Central memory CD4-positive, alpha-beta T cell (primary cell): ENCODE measurements at regions not wholly inside any gene's neighbourhood (a gene's known extent, or its start where the extent isn't known, plus 50 kb on each side); places are given as distances from the start of the nearest gene placed in this dataset.
"Not testable (repeated sequence)": the region's sequence is repeated elsewhere in the genome, so short reads cannot be mapped to it uniquely, and the experiment has no call there.

Source experiments
- DNase-seq: peaks from one replicate; pipeline ENCODE4 v3.0.0; 2022

GRCh38 chr2:95686056-95686825 lies 94.4 kb downstream of the TRIM43 start:
- not testable (repeated sequence) for DNase-seq

DNA sequence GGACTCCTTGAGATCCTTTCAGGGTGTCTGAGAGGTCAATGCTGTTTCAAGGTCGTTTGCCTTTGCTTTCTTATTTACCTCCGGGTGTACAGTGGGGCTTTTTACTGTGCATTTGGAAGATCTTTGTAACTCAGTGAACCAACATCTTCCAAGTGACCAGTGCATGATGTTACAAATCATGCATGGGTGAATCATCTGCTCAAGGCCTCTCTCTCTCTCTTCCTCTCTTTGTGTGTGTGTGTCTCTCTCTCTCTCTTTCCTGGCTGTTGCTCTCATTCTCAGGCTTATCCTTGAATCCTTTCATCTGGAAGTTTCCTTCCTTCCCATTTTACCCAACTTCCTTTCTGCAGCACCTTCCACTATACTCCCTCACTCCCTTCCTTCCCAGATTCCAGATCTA lies 96.1 kb downstream of the TRIM43 start:
- DNase-seq = not testable (repeated sequence)

GRCh38 chr2:95691210-95691609 lies 99.4 kb downstream of the TRIM43 start:
- not testable (repeated sequence) for DNase-seq

- DNase-seq = not testable (repeated sequence)
Measured at GRCh38 chr2:95693071-95693846, 101.5 kb downstream of the TRIM43 start.

DNA sequence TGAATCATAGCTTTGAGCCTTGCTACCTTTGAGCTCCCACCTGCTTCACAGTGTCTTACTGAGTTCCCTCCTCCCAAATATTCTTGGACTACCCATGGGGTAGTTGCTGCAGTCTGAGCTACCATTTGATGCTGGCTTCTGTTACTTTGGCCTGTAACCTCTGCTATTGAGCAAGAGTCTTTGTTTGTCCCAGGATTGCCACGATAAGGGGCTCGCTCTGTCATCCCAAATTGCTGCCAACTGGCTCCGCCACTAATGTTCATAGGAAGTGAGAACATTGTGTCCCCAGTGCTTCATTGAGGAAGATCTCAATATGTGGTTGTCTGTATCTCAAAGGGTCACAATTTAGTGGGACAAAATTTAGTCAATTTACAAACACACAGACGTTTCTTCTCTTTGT lies 103.8 kb downstream of the TRIM43 start:
- no peak for DNase-seq

- DNase-seq = no peak
Measured at GRCh38 chr2:95698146-95698545, 106.3 kb downstream of the TRIM43 start.

GRCh38 chr2:95699201-95700184 lies 107.7 kb downstream of the TRIM43 start:
- not testable (repeated sequence) for DNase-seq

- DNase-seq = no peak
Measured at GRCh38 chr2:95700519-95700918, 108.7 kb downstream of the TRIM43 start.

DNA sequence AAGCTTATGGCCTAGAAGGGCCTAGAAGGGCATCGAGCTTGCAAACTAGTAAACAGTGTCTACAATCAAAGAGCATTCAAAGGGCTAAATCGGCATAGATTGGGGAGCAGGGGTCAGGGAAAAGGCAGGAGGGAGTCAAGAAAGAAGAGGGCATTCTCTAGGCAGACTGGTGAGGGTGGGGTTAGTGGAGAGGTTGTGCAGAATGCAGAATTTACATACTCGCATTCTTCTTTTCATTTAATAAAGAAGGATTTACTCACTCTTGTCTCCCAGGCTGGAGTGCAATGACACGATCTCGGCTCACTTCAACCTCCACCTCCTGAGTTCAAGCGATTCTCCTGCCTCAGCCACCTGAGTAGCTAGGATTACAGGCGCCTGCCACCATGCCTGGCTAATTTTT lies 110.7 kb downstream of the TRIM43 start:
- no peak for DNase-seq

DNA sequence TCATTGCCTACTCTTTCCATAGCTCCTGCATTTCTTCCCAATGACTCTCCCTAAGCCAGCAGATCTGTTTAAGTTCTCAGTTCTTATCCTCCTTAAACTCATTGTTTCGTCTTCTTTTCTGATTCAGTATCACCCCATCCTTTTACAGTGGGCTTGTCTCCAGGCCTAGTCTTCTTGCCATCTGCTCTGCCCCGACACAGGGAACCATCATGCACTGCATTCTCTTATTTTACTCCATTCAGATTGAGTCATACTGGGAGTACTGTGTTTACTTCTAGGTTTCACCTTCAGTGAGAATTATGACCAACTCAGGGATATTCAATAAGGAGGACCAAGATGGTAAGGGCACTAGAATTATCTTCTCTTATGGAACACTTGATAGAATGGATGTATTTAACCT lies 115.4 kb downstream of the TRIM43 start:
- DNase-seq = not testable (repeated sequence)

DNA sequence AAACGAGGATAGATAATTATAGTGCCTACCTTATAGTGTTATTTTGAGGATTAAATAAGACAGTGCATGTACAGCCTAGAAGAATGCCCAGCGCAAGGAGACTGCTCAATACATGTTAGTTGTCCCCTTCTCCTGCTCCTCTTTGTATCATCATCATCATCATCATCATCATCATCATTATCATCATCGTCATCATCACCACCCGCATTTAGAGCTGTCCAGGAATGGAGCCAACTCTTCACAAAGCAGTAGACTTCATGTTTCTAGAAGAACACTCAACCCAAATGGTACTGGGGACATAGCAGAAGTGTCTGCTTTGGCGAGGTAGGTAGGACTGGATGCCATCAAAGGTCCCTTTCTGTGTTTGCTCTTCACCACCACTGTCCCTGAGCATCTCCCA lies 116.0 kb downstream of the TRIM43 start:
- DNase-seq = no peak

GRCh38 chr2:95709831-95710230 lies 118.0 kb downstream of the TRIM43 start:
- no peak for DNase-seq

DNA sequence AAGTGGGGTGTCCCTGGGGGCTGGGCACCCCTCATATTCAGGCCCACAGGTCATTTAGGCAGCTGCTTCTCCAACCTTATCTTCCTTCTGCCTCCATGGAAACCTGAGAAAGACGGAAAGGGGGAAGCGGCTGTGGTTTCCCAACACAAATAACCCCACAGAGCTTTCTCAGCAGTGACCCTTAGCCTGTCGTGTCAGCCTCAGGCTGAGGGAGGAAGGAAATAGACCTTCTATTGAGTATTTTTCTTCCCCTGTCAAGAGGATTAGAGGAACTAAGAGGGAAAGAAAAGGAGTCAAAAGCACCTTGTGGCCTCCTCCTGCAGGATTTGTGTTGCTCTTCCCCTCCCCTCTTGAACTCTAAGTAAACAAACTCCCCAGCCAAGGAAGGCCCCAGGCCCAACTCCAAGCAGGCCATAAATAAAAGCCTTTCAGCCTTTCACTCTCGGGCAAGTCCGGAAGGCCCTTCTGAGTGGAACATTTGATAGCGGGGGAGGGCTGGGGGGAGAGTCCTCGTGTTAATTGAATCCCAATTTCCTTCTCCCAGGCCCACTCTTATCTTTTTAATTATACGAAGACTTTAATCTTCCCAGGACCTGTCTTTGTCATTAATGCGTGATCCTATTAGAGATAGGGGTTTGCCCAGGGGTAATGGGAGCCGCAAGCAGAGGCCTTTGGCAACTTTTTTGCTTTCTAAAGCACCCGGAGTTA lies 121.8 kb downstream of the TRIM43 start:
- DNase-seq = not testable (repeated sequence)

DNA sequence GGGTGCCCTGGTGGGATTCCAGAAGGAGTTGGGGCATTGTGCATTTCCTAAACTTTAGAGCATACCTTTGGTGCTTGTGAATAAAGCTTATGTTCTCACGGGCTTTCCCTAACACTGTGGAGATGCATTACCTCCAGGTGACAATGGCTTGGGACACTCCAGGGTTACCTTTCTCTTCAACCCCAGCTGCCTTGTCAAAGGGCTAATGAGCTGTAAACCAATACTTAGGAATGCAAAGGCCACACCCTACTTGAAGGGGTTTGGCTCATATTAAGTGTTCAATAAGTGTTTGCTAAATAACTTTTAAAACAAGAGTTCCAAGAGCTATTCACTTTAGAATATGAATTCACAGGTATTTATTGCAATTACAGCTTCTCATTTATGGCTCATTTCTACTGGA lies 122.6 kb downstream of the TRIM43 start:
- not testable (repeated sequence) for DNase-seq

- DNase-seq = no peak
Measured at GRCh38 chr2:95719473-95720060, 127.8 kb downstream of the TRIM43 start.

DNA sequence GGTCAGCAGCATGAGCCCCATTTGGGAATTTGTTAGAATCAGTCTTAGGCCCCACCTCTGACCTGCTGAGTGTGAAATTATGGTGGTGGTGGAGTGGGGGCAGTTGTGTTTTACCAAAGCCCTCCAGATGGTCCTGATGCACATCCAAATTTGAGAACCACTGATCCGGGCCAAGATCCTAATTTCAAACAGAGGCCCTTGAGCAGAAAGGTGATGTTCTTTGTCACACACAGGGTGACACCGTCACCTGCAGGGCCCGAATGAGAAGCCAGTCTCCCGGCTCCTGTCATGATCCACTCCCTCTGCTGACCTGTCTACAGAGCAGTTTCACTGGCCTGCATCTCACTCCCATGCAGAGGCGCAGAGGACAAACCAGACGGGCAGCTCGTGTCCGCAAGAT lies 129.9 kb downstream of the TRIM43 start:
- no peak for DNase-seq

DNA sequence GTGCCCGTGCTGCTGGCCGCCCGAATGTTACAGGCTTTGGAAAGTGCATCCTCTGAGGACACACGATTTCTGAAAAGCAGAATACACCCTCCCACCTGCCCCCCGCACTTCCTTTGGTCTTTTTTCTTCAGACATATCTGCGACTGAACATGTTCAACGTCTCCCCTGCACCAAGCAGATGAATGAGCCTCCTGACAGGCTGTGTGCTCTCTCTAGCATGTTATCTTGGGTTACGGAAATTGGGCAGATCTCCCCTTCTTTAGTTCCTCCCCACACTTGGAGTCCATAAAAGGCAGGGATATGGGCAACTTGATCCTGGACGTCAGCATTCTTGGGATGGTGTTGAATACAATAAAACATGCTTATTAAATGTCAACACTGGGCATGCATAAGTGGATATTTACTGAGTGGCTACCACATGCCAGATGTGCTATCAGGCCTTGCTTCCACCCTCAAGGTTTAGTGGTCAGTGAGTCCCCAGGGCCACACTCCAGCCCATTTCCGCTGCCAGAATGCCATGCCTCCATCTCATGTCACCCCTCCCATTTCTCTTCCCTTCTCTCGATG lies 130.4 kb downstream of the TRIM43 start:
- DNase-seq = no peak

- DNase-seq = not testable (repeated sequence)
Measured at GRCh38 chr2:95723627-95724210, 131.9 kb downstream of the TRIM43 start.

- DNase-seq = not testable (repeated sequence)
Measured at GRCh38 chr2:95725191-95725590, 133.4 kb downstream of the TRIM43 start.

GRCh38 chr2:95725677-95726076 lies 133.9 kb downstream of the TRIM43 start:
- DNase-seq = not testable (repeated sequence)

DNA sequence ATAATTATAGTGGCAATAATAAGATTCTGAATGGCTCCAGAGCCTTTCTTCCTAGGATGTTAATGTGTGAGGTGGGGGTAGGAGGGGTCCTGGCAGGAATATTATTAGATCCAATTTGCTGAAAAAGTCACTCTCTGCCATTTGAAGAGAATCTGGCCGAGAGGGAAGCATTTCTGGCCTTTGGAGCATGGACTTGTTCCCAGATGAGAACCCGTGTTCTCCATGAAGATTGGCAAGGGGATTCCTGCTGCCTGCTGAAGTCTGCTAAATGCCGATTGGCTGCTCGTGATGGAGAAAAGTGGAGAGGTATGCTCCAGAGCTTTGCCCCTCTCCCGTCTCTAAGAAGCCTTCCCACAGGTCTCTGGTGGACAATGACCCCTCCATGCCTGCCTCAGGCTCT lies 135.6 kb downstream of the TRIM43 start:
- not testable (repeated sequence) for DNase-seq
